Liver (tissue), 8 donors: ENCODE measurements at regions not wholly inside any gene's neighbourhood (a gene's known extent, or its start where the extent isn't known, plus 50 kb on each side); places are given as distances from the start of the nearest gene placed in this dataset.

Experiments used
- DNase-seq: peaks from one replicate; pipeline ENCODE4 v3.0.0-alpha.2; 2017; ENCODE audit warnings: low spot score
- H3K27ac ChIP-seq, 2 donors: one replicate each; pipeline ENCODE4 v1.7.0; 2013; ENCODE audit warnings: inconsistent platforms in 2 of 2, low read length in 2 of 2, control low read depth in 1 of 2, low read depth in 1 of 2, mild to moderate bottlenecking in 1 of 2
- H3K27me3 ChIP-seq, 4 donors: one replicate each; pipeline versions ENCODE4 v1.6.1 to v1.7.0; 2013; ENCODE audit warnings: low read length in 3 of 4, inconsistent platforms in 1 of 4, mild to moderate bottlenecking in 1 of 4, moderate library complexity in 1 of 4; ENCODE audit not compliant: control insufficient read depth in 4 of 4, insufficient read depth in 4 of 4
- H3K36me3 ChIP-seq, 4 donors: one replicate each; pipeline versions ENCODE4 v1.6.1 to v1.7.0; 2013; ENCODE audit warnings: low read length in 3 of 4, mild to moderate bottlenecking in 3 of 4, low read depth in 1 of 4, moderate library complexity in 1 of 4; ENCODE audit not compliant: control insufficient read depth in 4 of 4, insufficient read depth in 3 of 4
- H3K4me1 ChIP-seq, 4 donors: one replicate each; pipeline versions ENCODE4 v1.6.1 to v1.7.0; 2013; ENCODE audit warnings: low read length in 3 of 4, mild to moderate bottlenecking in 3 of 4, moderate library complexity in 1 of 4; ENCODE audit not compliant: control insufficient read depth in 4 of 4, insufficient read depth in 4 of 4
- H3K4me3 ChIP-seq, 3 donors: one replicate each; pipeline versions ENCODE4 v1.6.1 to v1.7.0; 2013; ENCODE audit warnings: low read length in 3 of 3, control low read depth in 1 of 3, low read depth in 1 of 3, mild to moderate bottlenecking in 1 of 3
- H3K9ac ChIP-seq, 2 donors: one replicate each; pipeline ENCODE4 v1.7.0; 2013; ENCODE audit warnings: low read length in 2 of 2, mild to moderate bottlenecking in 2 of 2, moderate library complexity in 2 of 2, control low read depth in 1 of 2, low read depth in 1 of 2
- H3K9me3 ChIP-seq, 4 donors: one replicate each; pipeline versions ENCODE4 v1.6.1 to v1.7.0; 2013; ENCODE audit warnings: low read length in 3 of 4; ENCODE audit not compliant: control insufficient read depth in 4 of 4
- EGR1 ChIP-seq, 2 donors: IDR thresholded peaks; 2 replicates each; pipeline ENCODE4 v1.6.1; 2016 to 2018; ENCODE audit warnings: antibody characterized with exemption in 2 of 2, low read depth in 2 of 2
- FOXA1 ChIP-seq: IDR thresholded peaks from 2 replicates; pipeline ENCODE4 v1.6.1; 2016; ENCODE audit warnings: antibody characterized with exemption
- FOXA2 ChIP-seq: IDR thresholded peaks from 2 replicates; pipeline ENCODE4 v1.6.1; 2016; ENCODE audit warnings: antibody characterized with exemption
- GABPA ChIP-seq, 2 donors: IDR thresholded peaks in 1 of 2; conservative IDR thresholded peaks in 1 of 2; 2 replicates each; pipeline ENCODE4 v1.6.1; 2016; ENCODE audit warnings: antibody characterized with exemption in 2 of 2, mild to moderate bottlenecking in 1 of 2, moderate library complexity in 1 of 2
- HNF4A ChIP-seq, 2 donors: conservative IDR thresholded peaks; 2 replicates each; pipeline ENCODE4 v1.6.1; 2016; ENCODE audit warnings: antibody characterized with exemption in 2 of 2, mild to moderate bottlenecking in 2 of 2
- JUND ChIP-seq, 2 donors: IDR thresholded peaks; 2 replicates each; pipeline ENCODE4 v1.6.1; 2016; ENCODE audit warnings: antibody characterized with exemption in 2 of 2
- NR2F2 ChIP-seq: IDR thresholded peaks from 2 replicates; pipeline ENCODE4 v1.6.1; 2016; ENCODE audit warnings: antibody characterized with exemption
- RAD21 ChIP-seq, 2 donors: IDR thresholded peaks; 2 replicates each; pipeline ENCODE4 v1.6.1; 2016; ENCODE audit warnings: antibody characterized with exemption in 2 of 2, mild to moderate bottlenecking in 2 of 2
- SP1 ChIP-seq: IDR thresholded peaks from 2 replicates; pipeline ENCODE4 v1.6.1; 2018; ENCODE audit warnings: antibody characterized with exemption, mild to moderate bottlenecking
- TAF1 ChIP-seq: conservative IDR thresholded peaks from 2 replicates; pipeline ENCODE4 v1.6.1; 2016; ENCODE audit warnings: antibody characterized with exemption, mild to moderate bottlenecking
- YY1 ChIP-seq: IDR thresholded peaks from 2 replicates; pipeline ENCODE4 v1.6.1; 2016; ENCODE audit warnings: antibody characterized with exemption, mild to moderate bottlenecking
- WGBS: extraction: QIAGEN DNeasy Blood & Tissue Kit; methylation state at CpG from one replicate; pipeline ENCODE4 v1.1.7; 2013; 5-methylcytosine and 5-hydroxymethylcytosine counted together
- TF ChIP-seq, protein P1 (sequence below): IDR thresholded peaks from 2 replicates; pipeline ENCODE4 v1.6.1; 2016; ENCODE audit warnings: antibody characterized with exemption
- TF ChIP-seq, protein P2 (sequence below): IDR thresholded peaks from 2 replicates; pipeline ENCODE4 v1.6.1; 2016; ENCODE audit warnings: antibody characterized with exemption
- TF ChIP-seq, protein P3 (sequence below): IDR thresholded peaks from 2 replicates; pipeline ENCODE4 v1.6.1; 2016; ENCODE audit warnings: antibody characterized with exemption
- TF ChIP-seq, protein P4 (sequence below): IDR thresholded peaks from 2 replicates; pipeline ENCODE4 v1.6.1; 2016; ENCODE audit warnings: antibody characterized with exemption, mild to moderate bottlenecking
- TF ChIP-seq, protein P5 (sequence below): fragments of 150-350 bp; IDR thresholded peaks from 2 replicates; pipeline ENCODE4 v1.5.1; 2017; ENCODE audit warnings: improper control_type of control experiment, low read depth, low read length; ENCODE audit not compliant: missing input control
- donor health status: healthy.
- donor health status: healthy.
- donor health status: healthy.
- donor health status: healthy.
- donor health status: healthy.

DNA sequence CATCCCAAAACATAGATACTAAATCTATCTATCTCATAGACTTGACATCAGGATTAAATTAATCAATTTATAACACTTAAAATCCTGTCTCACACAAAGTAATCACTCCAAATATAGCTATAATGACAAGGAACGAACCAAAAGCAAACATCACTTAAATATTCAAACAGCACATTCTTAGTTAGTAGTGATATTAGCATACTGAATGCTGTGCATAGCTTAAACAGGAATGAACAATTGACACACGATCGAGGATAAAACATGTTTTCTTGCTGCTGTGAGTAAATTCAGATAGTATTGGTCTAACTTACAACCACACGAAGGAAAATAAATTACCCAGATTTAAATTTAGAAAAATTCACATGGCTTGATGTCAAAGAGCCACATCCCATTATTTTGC is 58.9 kb upstream of the SNTG2 start:
- Histone ChIP-seq H3K36me3 (no peaks in the 10 kb centered on the region), H3K4me1 (no peaks in the 10 kb centered on the region), H3K27ac (no peak overlapping the region), H3K9me3 (peaks cover 0 to 3% (median under 1%) of the 10 kb centered on the region in 4 donors), H3K4me3 (no peak overlapping the region), H3K9ac (no peak overlapping the region), H3K27me3 (peaks cover 0 to 6% (median 2%) of the 10 kb centered on the region in 4 donors)
- 63% methylated on average over 4 of the region's 4 CpGs for WGBS
- TF ChIP-seq, protein P1, sequence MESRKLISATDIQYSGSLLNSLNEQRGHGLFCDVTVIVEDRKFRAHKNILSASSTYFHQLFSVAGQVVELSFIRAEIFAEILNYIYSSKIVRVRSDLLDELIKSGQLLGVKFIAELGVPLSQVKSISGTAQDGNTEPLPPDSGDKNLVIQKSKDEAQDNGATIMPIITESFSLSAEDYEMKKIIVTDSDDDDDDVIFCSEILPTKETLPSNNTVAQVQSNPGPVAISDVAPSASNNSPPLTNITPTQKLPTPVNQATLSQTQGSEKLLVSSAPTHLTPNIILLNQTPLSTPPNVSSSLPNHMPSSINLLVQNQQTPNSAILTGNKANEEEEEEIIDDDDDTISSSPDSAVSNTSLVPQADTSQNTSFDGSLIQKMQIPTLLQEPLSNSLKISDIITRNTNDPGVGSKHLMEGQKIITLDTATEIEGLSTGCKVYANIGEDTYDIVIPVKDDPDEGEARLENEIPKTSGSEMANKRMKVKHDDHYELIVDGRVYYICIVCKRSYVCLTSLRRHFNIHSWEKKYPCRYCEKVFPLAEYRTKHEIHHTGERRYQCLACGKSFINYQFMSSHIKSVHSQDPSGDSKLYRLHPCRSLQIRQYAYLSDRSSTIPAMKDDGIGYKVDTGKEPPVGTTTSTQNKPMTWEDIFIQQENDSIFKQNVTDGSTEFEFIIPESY, result no peak
- no peak for TF ChIP-seq HNF4A (conservative IDR thresholded peaks at IDR 0.05)
- no peak for DNase-seq

DNA sequence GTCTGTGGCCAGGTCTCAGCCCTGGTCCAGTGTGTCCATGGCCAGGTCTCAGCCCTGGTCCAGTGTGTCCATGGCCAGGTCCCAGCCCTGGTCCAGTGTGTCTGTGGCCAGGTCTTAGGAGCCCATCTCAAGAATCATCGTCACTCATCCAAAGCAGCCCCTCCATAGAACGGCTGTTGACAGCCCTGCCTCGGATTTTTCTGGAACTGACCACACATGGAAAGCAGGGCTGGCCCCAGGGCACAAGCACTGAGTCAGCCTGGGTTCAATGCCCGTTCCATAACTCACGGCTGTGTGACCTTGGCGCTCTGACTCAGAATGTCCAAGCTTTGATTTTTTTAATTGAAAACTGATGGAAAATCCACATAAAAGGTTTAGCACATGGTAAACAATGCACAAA is 59.9 kb upstream of the SNTG2 start:
- WGBS, result 77% methylated on average over 6 of the region's 6 CpGs
- Histone ChIP-seq H3K9me3 (peaks cover 0 to 2% (median 0%) of the 10 kb centered on the region in 4 donors), H3K9ac (no peak overlapping the region), H3K4me1 (no peaks in the 10 kb centered on the region), H3K27ac (no peak overlapping the region), H3K27me3 (peaks cover 0 to 6% (median 2%) of the 10 kb centered on the region in 4 donors), H3K4me3 (no peak overlapping the region), H3K36me3 (no peaks in the 10 kb centered on the region)
- peak; percentile 21 for DNase-seq
- no peak for TF ChIP-seq SP1
- TF ChIP-seq, protein P2, sequence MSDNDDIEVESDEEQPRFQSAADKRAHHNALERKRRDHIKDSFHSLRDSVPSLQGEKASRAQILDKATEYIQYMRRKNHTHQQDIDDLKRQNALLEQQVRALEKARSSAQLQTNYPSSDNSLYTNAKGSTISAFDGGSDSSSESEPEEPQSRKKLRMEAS, result no peak
- TF ChIP-seq, protein P3, sequence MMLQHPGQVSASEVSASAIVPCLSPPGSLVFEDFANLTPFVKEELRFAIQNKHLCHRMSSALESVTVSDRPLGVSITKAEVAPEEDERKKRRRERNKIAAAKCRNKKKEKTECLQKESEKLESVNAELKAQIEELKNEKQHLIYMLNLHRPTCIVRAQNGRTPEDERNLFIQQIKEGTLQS, result no peak
- TF ChIP-seq JUND (IDR thresholded peaks at IDR 0.05), result no peak
- TF ChIP-seq, protein P4, sequence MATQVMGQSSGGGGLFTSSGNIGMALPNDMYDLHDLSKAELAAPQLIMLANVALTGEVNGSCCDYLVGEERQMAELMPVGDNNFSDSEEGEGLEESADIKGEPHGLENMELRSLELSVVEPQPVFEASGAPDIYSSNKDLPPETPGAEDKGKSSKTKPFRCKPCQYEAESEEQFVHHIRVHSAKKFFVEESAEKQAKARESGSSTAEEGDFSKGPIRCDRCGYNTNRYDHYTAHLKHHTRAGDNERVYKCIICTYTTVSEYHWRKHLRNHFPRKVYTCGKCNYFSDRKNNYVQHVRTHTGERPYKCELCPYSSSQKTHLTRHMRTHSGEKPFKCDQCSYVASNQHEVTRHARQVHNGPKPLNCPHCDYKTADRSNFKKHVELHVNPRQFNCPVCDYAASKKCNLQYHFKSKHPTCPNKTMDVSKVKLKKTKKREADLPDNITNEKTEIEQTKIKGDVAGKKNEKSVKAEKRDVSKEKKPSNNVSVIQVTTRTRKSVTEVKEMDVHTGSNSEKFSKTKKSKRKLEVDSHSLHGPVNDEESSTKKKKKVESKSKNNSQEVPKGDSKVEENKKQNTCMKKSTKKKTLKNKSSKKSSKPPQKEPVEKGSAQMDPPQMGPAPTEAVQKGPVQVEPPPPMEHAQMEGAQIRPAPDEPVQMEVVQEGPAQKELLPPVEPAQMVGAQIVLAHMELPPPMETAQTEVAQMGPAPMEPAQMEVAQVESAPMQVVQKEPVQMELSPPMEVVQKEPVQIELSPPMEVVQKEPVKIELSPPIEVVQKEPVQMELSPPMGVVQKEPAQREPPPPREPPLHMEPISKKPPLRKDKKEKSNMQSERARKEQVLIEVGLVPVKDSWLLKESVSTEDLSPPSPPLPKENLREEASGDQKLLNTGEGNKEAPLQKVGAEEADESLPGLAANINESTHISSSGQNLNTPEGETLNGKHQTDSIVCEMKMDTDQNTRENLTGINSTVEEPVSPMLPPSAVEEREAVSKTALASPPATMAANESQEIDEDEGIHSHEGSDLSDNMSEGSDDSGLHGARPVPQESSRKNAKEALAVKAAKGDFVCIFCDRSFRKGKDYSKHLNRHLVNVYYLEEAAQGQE, result no peak
- TF ChIP-seq EGR1 (IDR thresholded peaks at IDR 0.05; ENCODE audit: low read depth in 2 of 2), result no peak
- no peak for TF ChIP-seq FOXA1
- no peak for TF ChIP-seq HNF4A (conservative IDR thresholded peaks at IDR 0.05)
- no peak for TF ChIP-seq TAF1
- TF ChIP-seq GABPA (IDR thresholded peaks at IDR 0.05 in 1 of 2, conservative IDR thresholded peaks at IDR 0.05 in 1 of 2), result no peak
- no peak for TF ChIP-seq FOXA2
- no peak for TF ChIP-seq YY1
- TF ChIP-seq NR2F2, result no peak
- TF ChIP-seq RAD21 (IDR thresholded peaks at IDR 0.05), result no peak
- TF ChIP-seq, protein P5, sequence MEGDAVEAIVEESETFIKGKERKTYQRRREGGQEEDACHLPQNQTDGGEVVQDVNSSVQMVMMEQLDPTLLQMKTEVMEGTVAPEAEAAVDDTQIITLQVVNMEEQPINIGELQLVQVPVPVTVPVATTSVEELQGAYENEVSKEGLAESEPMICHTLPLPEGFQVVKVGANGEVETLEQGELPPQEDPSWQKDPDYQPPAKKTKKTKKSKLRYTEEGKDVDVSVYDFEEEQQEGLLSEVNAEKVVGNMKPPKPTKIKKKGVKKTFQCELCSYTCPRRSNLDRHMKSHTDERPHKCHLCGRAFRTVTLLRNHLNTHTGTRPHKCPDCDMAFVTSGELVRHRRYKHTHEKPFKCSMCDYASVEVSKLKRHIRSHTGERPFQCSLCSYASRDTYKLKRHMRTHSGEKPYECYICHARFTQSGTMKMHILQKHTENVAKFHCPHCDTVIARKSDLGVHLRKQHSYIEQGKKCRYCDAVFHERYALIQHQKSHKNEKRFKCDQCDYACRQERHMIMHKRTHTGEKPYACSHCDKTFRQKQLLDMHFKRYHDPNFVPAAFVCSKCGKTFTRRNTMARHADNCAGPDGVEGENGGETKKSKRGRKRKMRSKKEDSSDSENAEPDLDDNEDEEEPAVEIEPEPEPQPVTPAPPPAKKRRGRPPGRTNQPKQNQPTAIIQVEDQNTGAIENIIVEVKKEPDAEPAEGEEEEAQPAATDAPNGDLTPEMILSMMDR, result no peak
- TF ChIP-seq, protein P1, result no peak
